HCT116 (cell line): ENCODE measurements at regions not wholly inside any gene's neighbourhood (a gene's known extent, or its start where the extent isn't known, plus 50 kb on each side); places are given as distances from the start of the nearest gene placed in this dataset.

Source experiments
- ATAC-seq: fragments of 200-7000 bp; cut with Tn5 transposase; 2 replicates; pipeline ENCODE4 v1.9.1; 2020; ENCODE audit warnings: mild to moderate bottlenecking, moderate library complexity
- BruUV-seq: library from RNA; stranded (reverse); fragments of 400-500 nt; replicated peaks from 2 replicates; lab custom pipeline; 2021; lab: Mats Ljungman, UMichigan
- CTCF ChIA-PET: fragments of 300-600 bp; sonication (Branson Sonifier 250); formaldehyde crosslinking; loops from one replicate; lab custom pipeline; 2021; ENCODE audit warnings: antibody characterized with exemption; lab: Charles Lee
- POLR2A ChIA-PET: fragments of 300-600, 350-600 bp; sonication (Branson Sonifier 250); formaldehyde crosslinking; loops from one replicate; lab custom pipeline; 2021; ENCODE audit warnings: antibody characterized with exemption; lab: Charles Lee
- RAD21 ChIA-PET, 2 experiments: fragments of 300-600 bp; sonication (Branson Sonifier 250); formaldehyde crosslinking; loops; one replicate each; lab custom pipeline; 2023; ENCODE audit warnings: low total read pairs in 2 of 2; ENCODE audit not compliant: uncharacterized antibody in 2 of 2, unreplicated experiment in 2 of 2, low non-redundant PET in 1 of 2; lab: Charles Lee
- DNase-seq: peaks from one replicate; pipeline ENCODE4 v3.0.0-alpha.2; 2010; ENCODE audit warnings: low read depth, low spot score
- H2AFZ ChIP-seq: fragments of 200-600 bp; shearing (Covaris generic), sonication (generic); 2 replicates; pipeline ENCODE4 v1.6.1; 2017; ENCODE audit warnings: low read depth, mixed run types, mixed read lengths, antibody characterized with exemption, low read length; ENCODE audit not compliant: poor library complexity, severe bottlenecking
- H3K27ac ChIP-seq: 2 replicates; pipeline ENCODE4 v1.5.1; 2012; ENCODE audit warnings: low read depth, low read length
- H3K27me3 ChIP-seq: fragments of 200-600 bp; sonication (generic); 2 replicates; pipeline ENCODE4 v1.6.1; 2016; ENCODE audit warnings: mixed run types, low read length, mixed read lengths; ENCODE audit not compliant: insufficient read depth
- H3K36me3 ChIP-seq, 2 experiments: fragments of 200-500 bp in 1 of 2; fragments of 200-600 bp in 1 of 2; sonication (Bioruptor generic) in 1 of 2; sonication (generic) in 1 of 2; 2 replicates each; pipeline versions ENCODE4 v1.5.1 to v1.6.1; 2014 to 2016; ENCODE audit warnings: low read length in 2 of 2, inconsistent platforms in 1 of 2, mixed read lengths in 1 of 2, mixed run types in 1 of 2; ENCODE audit not compliant: insufficient read depth in 2 of 2, control insufficient read depth in 1 of 2
- H3K4me1 ChIP-seq, 2 experiments: fragments of 200-600 bp in 1 of 2; sonication (generic) in 1 of 2; 2 replicates each; pipeline versions ENCODE4 v1.5.1 to v1.6.1; 2012 to 2017; ENCODE audit warnings: low read length in 2 of 2, inconsistent platforms in 1 of 2, mild to moderate bottlenecking in 1 of 2, mixed read lengths in 1 of 2, mixed run types in 1 of 2, moderate library complexity in 1 of 2; ENCODE audit not compliant: insufficient read depth in 2 of 2, control insufficient read depth in 1 of 2
- H3K4me2 ChIP-seq: fragments of 200-600 bp; sonication (generic); 2 replicates; pipeline ENCODE4 v1.6.1; 2017; ENCODE audit warnings: mixed run types, low read length, mixed read lengths
- H3K4me3 ChIP-seq, 2 experiments: fragments of 200-600 bp in 1 of 2; sonication (generic) in 1 of 2; replicated peaks in 1 of 2; 2 replicates each; pipeline ENCODE4 v1.5.1; 2011 to 2016; ENCODE audit warnings: low read length in 2 of 2, control low read depth in 1 of 2, low read depth in 1 of 2, mild to moderate bottlenecking in 1 of 2, mixed read lengths in 1 of 2, mixed run types in 1 of 2
- H3K79me2 ChIP-seq: fragments of 200-600 bp; sonication (generic); 2 replicates; pipeline ENCODE4 v1.6.1; 2017; ENCODE audit warnings: mild to moderate bottlenecking, mixed run types, low read length, moderate library complexity, mixed read lengths; ENCODE audit not compliant: insufficient read depth
- H3K9ac ChIP-seq: fragments of 200-600 bp; sonication (generic); 2 replicates; pipeline ENCODE4 v1.6.1; 2016; ENCODE audit warnings: low read length, mixed read lengths
- H3K9me2 ChIP-seq: fragments of 200-600 bp; sonication (generic), shearing (Covaris generic); 2 replicates; pipeline ENCODE4 v1.6.1; 2017; ENCODE audit warnings: mixed run types, mild to moderate bottlenecking, moderate library complexity; ENCODE audit not compliant: insufficient read depth
- H3K9me3 ChIP-seq, 2 experiments: fragments of 200-500 bp in 1 of 2; fragments of 200-600 bp in 1 of 2; sonication (Bioruptor generic) in 1 of 2; sonication (generic) in 1 of 2; 2 replicates each; pipeline ENCODE4 v1.6.1; 2014 to 2017; ENCODE audit warnings: low read length in 2 of 2, mixed read lengths in 2 of 2, inconsistent platforms in 1 of 2, low read depth in 1 of 2, mild to moderate bottlenecking in 1 of 2, mixed run types in 1 of 2, moderate library complexity in 1 of 2; ENCODE audit not compliant: control insufficient read depth in 1 of 2, insufficient read depth in 1 of 2
- H4K20me1 ChIP-seq: fragments of 200-600 bp; sonication (generic), shearing (Covaris generic); 2 replicates; pipeline ENCODE4 v1.6.1; 2017; ENCODE audit warnings: mixed run types, mild to moderate bottlenecking, moderate library complexity; ENCODE audit not compliant: insufficient read depth
- ATF3 ChIP-seq: IDR thresholded peaks from 2 replicates; pipeline ENCODE4 v1.6.1; 2012
- CBX3 ChIP-seq: IDR thresholded peaks from 2 replicates; pipeline ENCODE4 v1.6.1; 2012; ENCODE audit warnings: low read depth
- CEBPB ChIP-seq: IDR thresholded peaks from 2 replicates; pipeline ENCODE4 v1.6.1; 2012; ENCODE audit warnings: low read depth
- CTCF ChIP-seq, 3 experiments: fragments of 200-600 bp in 1 of 3; sonication (generic) in 1 of 3; IDR thresholded peaks in 2 of 3; conservative IDR thresholded peaks in 1 of 3; 2 replicates each; pipeline ENCODE4 v1.5.1; 2012 to 2017; ENCODE audit warnings: low read depth in 2 of 3, low read length in 2 of 3, antibody characterized with exemption in 1 of 3, borderline replicate concordance in 1 of 3, control low read depth in 1 of 3, mild to moderate bottlenecking in 1 of 3, mixed read lengths in 1 of 3, mixed run types in 1 of 3, moderate library complexity in 1 of 3; ENCODE audit not compliant: insufficient read depth in 1 of 3
- EGR1 ChIP-seq: IDR thresholded peaks from 2 replicates; pipeline ENCODE4 v1.6.1; 2012; ENCODE audit warnings: low read depth
- ELF1 ChIP-seq: IDR thresholded peaks from 2 replicates; pipeline ENCODE4 v1.6.1; 2012; ENCODE audit warnings: low read depth, borderline replicate concordance
- EZH2 ChIP-seq: fragments of 200-600 bp; sonication (generic); IDR thresholded peaks from 2 replicates; pipeline ENCODE4 v1.6.1; 2017; ENCODE audit warnings: antibody characterized with exemption, mixed run types
- EZH2phosphoT487 ChIP-seq: fragments of 200-600 bp; IDR thresholded peaks from 2 replicates; pipeline ENCODE4 v1.6.1; 2018; ENCODE audit warnings: antibody characterized with exemption, borderline replicate concordance
- FOSL1 ChIP-seq: IDR thresholded peaks from 2 replicates; pipeline ENCODE4 v1.6.1; 2012; ENCODE audit warnings: low read depth
- JUND ChIP-seq: IDR thresholded peaks from 2 replicates; pipeline ENCODE4 v1.6.1; 2012
- MAX ChIP-seq: IDR thresholded peaks from 2 replicates; pipeline ENCODE4 v1.6.1; 2012
- POLR2A ChIP-seq: IDR thresholded peaks from 2 replicates; pipeline ENCODE4 v1.7.0; 2011; ENCODE audit warnings: borderline replicate concordance; ENCODE audit not compliant: insufficient read depth, insufficient read length; ENCODE audit errors: extremely low read depth
- POLR2AphosphoS5 ChIP-seq: IDR thresholded peaks from 2 replicates; pipeline ENCODE4 v1.6.1; 2011; ENCODE audit warnings: mild to moderate bottlenecking, low read depth, low read length, moderate library complexity
- RAD21 ChIP-seq: IDR thresholded peaks from 2 replicates; pipeline ENCODE4 v1.6.1; 2012; ENCODE audit warnings: low read depth, mild to moderate bottlenecking
- REST ChIP-seq: IDR thresholded peaks from 2 replicates; pipeline ENCODE4 v1.6.1; 2012; ENCODE audit warnings: low read depth
- SIN3A ChIP-seq: IDR thresholded peaks from 2 replicates; pipeline ENCODE4 v1.6.1; 2012; ENCODE audit warnings: low read depth
- SP1 ChIP-seq: IDR thresholded peaks from 2 replicates; pipeline ENCODE4 v1.6.1; 2012; ENCODE audit warnings: low read depth
- SRF ChIP-seq: IDR thresholded peaks from 2 replicates; pipeline ENCODE4 v1.6.1; 2012; ENCODE audit warnings: low read depth
- TCF7L2 ChIP-seq: IDR thresholded peaks from 2 replicates; pipeline ENCODE4 v1.7.0; 2011; ENCODE audit warnings: borderline replicate concordance, inconsistent platforms; ENCODE audit not compliant: insufficient read depth, insufficient read length; ENCODE audit errors: extremely low read depth
- ZBTB33 ChIP-seq: IDR thresholded peaks from 2 replicates; pipeline ENCODE4 v1.6.1; 2011; ENCODE audit warnings: mild to moderate bottlenecking, low read length, moderate library complexity; ENCODE audit not compliant: insufficient replicate concordance; ENCODE audit errors: extremely low read depth
- intact Hi-C: fragments of 100-400 bp; cut with micrococcal nuclease; formaldehyde crosslinking; loops from 2 replicates; pipeline ENCODE4 v1.10.0; 2022

GRCh38 chr2:217181512-217181911, 321.6 kb upstream of the TNP1 start:
- H2AFZ ChIP-seq, result no peak overlapping the region
- H3K79me2 ChIP-seq, result no peaks in the 10 kb centered on the region
- H3K4me1 ChIP-seq, result no peaks in the 10 kb centered on the region
- peaks cover 8% of the 10 kb centered on the region; the same call in 1 of the 2 replicates for H3K27me3 ChIP-seq
- intact Hi-C loops, result no loop called here
- POLR2A ChIA-PET, result interaction anchor here (0.7 kb wide), 1 partner anchor 18 kb away, joined by 3 read pairs; no protein-coding TSS in a partner anchor
- no peak for DNase-seq
- CTCF ChIA-PET, result no interaction called here
- H3K27ac ChIP-seq, result no peak overlapping the region
- no peak for ATAC-seq
- no peaks in the 10 kb centered on the region for H3K36me3 ChIP-seq
- H3K4me2 ChIP-seq, result no peak overlapping the region
- RAD21 ChIA-PET, result no interaction called here
- no peaks in the 10 kb centered on the region for H4K20me1 ChIP-seq
- H3K9ac ChIP-seq, result no peak overlapping the region
- H3K9me3 ChIP-seq, result no peaks in the 10 kb centered on the region
- no peak overlapping the region for H3K4me3 ChIP-seq
- TF ChIP-seq POLR2AphosphoS5 (no peak), ATF3 (no peak), SRF (no peak), EZH2phosphoT487 (no peak), REST (no peak), MAX (no peak), CEBPB (no peak), SP1 (no peak), EGR1 (no peak), FOSL1 (no peak), TCF7L2 (no peak), RAD21 (no peak), JUND (no peak), POLR2A (no peak), SIN3A (no peak), CBX3 (no peak), ELF1 (no peak), EZH2 (no peak), ZBTB33 (no peak), CTCF (IDR thresholded peaks at IDR 0.05 in 2 of 3, conservative IDR thresholded peaks at IDR 0.05 in 1 of 3; ENCODE audit: borderline replicate concordance in 1 of 3, insufficient read depth in 1 of 3, low read depth in 2 of 3, low read length in 2 of 3) (no peak)
- TF ChIP-seq, all 23 proteins: peak for 0
- no peaks in the 10 kb centered on the region for H3K9me2 ChIP-seq
- BruUV-seq, result no TSS peak
